ENCODE measurements at regions not wholly inside any gene's neighbourhood (a gene's known extent, or its start where the extent isn't known, plus 50 kb on each side); places are given as distances from the start of the nearest gene placed in this dataset.

GRCh38 chr9:120152295-120152694 is 427.7 kb downstream of the CDK5RAP2 start:
- no peak for TF ChIP-seq CTCF (conservative IDR thresholded peaks at IDR 0.05; ENCODE audit: low read depth, low read length)
- DNase-seq (ENCODE audit: low read depth) = peak; percentile 38
- no peak overlapping the region for H3K4me3 ChIP-seq (ENCODE audit: low read length)

GRCh38 chr9:120151806-120152205 is 428.2 kb downstream of the CDK5RAP2 start:
- no peak overlapping the region for H3K4me3 ChIP-seq (ENCODE audit: low read length)
- peak; percentile 30 for DNase-seq (ENCODE audit: low read depth)
- TF ChIP-seq CTCF (conservative IDR thresholded peaks at IDR 0.05; ENCODE audit: low read depth, low read length) = no peak

DNA sequence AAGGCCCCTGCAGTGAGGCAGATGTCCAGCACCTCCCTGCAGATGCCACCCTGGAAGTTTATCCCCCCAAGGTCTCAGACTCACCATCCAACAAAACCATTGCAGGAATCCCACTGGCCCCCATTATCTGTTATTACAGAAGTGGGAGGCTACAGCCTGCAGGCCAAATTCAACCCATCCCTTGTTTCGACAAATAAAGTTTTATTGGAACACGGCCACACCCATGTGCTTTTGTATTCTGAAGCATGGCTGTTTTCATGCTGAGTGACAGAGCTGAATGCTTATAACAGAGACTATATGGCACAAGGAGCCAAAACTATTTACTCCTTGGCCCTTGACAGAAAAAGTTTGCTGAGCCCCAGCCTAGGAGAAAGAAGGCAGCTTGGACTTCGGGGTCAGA is 428.8 kb downstream of the CDK5RAP2 start:
- TF ChIP-seq CTCF (conservative IDR thresholded peaks at IDR 0.05; ENCODE audit: low read depth, low read length) = no peak
- no peak overlapping the region for H3K4me3 ChIP-seq (ENCODE audit: low read length)
- no peak for DNase-seq (ENCODE audit: low read depth)

- no peak for DNase-seq (ENCODE audit: low read depth)
- no peak for TF ChIP-seq CTCF (conservative IDR thresholded peaks at IDR 0.05; ENCODE audit: low read depth, low read length)
- no peak overlapping the region for H3K4me3 ChIP-seq (ENCODE audit: low read length)
These were observed 441.0 kb downstream of the CDK5RAP2 start for GRCh38 chr9:120138955-120139354.

DNA sequence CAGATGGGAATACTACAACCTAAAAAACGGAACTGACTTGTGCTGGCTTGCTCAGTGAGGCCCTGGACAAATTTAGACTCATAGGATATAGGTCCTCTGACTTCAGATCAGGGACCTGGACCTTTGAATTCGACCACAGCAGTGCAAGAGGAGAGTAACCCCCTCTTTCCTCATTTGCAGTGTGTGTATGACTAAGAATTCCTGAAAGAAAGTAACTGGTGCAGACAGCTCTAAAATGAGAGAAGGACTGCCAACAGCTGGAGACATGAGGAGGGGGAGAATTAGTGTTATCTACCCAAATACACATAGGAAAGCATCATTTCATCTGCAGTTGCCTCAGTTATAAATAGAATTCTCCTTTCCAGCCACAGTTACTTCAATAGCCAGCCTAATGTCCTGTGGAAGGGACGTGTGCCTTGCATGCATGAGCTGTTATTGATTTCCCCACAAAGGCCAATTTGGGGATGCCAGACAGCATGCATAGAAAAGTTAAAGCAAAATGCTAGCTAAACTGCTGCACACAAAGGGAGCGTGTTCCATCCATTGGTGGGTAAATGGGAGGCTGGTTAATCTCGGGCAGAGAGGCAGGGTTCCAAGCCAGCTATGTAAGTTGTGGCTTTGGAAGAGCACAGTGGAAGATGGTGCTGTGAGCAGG is 442.7 kb downstream of the CDK5RAP2 start:
- H3K4me3 ChIP-seq (ENCODE audit: low read length) = no peak overlapping the region
- no peak for DNase-seq (ENCODE audit: low read depth)
- TF ChIP-seq CTCF (conservative IDR thresholded peaks at IDR 0.05; ENCODE audit: low read depth, low read length) = no peak

GRCh38 chr9:120136696-120137095 is 443.3 kb downstream of the CDK5RAP2 start:
- TF ChIP-seq CTCF (conservative IDR thresholded peaks at IDR 0.05; ENCODE audit: low read depth, low read length) = no peak
- no peak overlapping the region for H3K4me3 ChIP-seq (ENCODE audit: low read length)
- no peak for DNase-seq (ENCODE audit: low read depth)

DNA sequence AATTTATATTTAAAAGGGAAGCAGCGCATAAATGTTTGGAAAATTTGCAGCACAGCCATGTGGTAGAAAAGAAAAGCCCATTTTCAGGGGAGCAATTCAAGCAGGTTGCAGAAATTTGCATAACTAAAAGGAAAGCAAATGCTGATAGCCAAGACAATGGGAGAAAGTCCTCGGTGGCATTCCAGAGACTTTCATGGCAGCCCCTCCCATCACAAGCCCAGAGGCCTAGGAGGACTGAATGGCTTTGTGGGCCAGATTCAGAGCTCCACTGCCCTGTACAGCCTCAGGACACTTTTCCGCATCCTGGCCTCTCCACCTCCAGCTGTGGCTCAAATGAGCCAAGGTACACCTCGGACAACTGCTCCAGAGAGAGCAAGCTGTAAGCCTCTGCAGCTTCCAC is 462.9 kb downstream of the CDK5RAP2 start:
- TF ChIP-seq CTCF (conservative IDR thresholded peaks at IDR 0.05; ENCODE audit: low read depth, low read length) = no peak
- no peak overlapping the region for H3K4me3 ChIP-seq (ENCODE audit: low read length)
- DNase-seq (ENCODE audit: low read depth) = no peak

All from retinal pigment epithelial cell (primary cell).